AG09319 (cell line): ENCODE measurements at regions not wholly inside any gene's neighbourhood (a gene's known extent, or its start where the extent isn't known, plus 50 kb on each side); places are given as distances from the start of the nearest gene placed in this dataset.

Source experiments
- DNase-seq: peaks from one replicate; pipeline ENCODE4 v3.0.0-alpha.2; 2010; ENCODE audit warnings: low read depth; ENCODE audit errors: extremely low read depth
- CTCF ChIP-seq: IDR thresholded peaks from 2 replicates; pipeline ENCODE4 v1.5.1; 2011; ENCODE audit warnings: low read depth, mild to moderate bottlenecking, inconsistent platforms, low read length, moderate library complexity

- DNase-seq: no peak
- TF ChIP-seq CTCF: no peak
Measured at GRCh38 chr7:84664626-84665025, 470.0 kb upstream of the SEMA3A start.

GRCh38 chr7:84663224-84663623, 468.6 kb upstream of the SEMA3A start:
- no peak for TF ChIP-seq CTCF
- no peak for DNase-seq

GRCh38 chr7:84658286-84658685, 463.7 kb upstream of the SEMA3A start:
- no peak for DNase-seq
- TF ChIP-seq CTCF: no peak

DNA sequence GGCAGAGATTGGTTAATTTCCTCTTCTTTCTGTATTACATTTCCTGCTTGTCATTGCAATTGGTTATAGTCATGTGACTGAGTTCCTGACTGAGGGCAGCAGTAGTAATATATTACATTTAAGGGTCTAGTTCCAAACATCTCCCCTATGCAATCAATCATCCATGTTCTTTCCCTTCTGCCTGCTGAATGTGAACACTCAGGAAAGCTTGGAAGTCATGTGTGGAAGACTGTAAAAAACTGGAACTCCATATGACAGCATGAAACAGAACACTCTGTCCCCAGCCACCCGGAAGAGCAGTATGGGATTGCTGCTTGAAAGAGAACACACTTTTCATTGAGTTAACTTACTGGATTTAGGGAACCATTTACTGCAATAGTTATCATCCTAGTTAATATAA, 459.7 kb upstream of the SEMA3A start:
- no peak for TF ChIP-seq CTCF
- no peak for DNase-seq

- no peak for DNase-seq
- TF ChIP-seq CTCF: no peak
Measured at GRCh38 chr7:84651876-84652275, 457.3 kb upstream of the SEMA3A start.

DNA sequence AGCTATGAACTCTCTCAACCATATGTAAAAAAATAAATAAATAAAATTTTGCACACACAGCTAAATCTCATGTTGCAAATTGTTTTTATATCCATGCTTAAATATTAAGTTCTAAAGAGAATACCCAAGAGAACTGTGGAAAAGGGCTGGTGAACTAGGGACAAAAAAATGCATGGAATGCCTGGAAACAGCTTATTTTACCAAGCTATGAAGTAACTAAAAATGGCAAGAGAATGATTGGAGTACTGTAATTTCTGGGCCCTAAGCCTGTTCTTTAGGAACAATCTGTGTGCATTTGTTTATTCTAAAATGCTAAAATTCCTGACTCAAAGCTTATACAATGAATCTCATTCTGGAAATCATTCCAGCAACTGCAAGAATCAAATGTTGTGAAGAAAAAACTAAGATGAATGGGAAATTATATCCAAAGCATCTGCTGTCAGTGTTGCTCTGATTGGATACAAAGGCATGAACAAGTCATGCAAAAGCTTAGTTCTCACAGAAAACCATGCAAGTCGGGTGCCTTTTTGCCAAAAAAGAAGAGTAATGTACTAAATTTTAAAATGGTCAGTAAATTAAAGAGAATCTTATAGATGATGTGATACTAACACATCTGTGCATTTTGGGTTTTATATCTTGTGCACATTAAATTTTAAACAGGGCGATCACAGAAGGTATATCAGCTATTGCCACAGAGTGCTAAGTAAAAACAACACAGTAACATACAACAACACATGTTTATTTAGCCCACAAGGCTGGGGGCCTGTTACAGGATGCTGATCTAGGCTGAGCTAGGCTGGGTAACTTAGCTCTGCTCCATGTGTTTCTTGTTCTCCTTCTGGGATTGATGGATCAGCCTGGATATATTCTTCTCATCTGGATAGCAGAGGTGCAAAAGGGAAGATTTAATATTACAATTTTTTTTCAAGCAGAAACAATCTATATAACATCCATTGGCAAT, 453.5 kb upstream of the SEMA3A start:
- DNase-seq: peak; percentile 83
- TF ChIP-seq CTCF: no peak

- TF ChIP-seq CTCF: no peak
- no peak for DNase-seq
Measured at GRCh38 chr7:84642611-84643010, 448.0 kb upstream of the SEMA3A start.
